HCT116 (cell line): ENCODE measurements at regions not wholly inside any gene's neighbourhood (a gene's known extent, or its start where the extent isn't known, plus 50 kb on each side); places are given as distances from the start of the nearest gene placed in this dataset.

Experiments
- ATAC-seq: fragments of 200-7000 bp; cut with Tn5 transposase; 2 replicates; pipeline ENCODE4 v1.9.1; 2020; ENCODE audit warnings: mild to moderate bottlenecking, moderate library complexity
- BruUV-seq: library from RNA; stranded (reverse); fragments of 400-500 nt; replicated peaks from 2 replicates; lab custom pipeline; 2021; lab: Mats Ljungman, UMichigan
- CTCF ChIA-PET: fragments of 300-600 bp; sonication (Branson Sonifier 250); formaldehyde crosslinking; loops from one replicate; lab custom pipeline; 2021; ENCODE audit warnings: antibody characterized with exemption; lab: Charles Lee
- POLR2A ChIA-PET: fragments of 300-600, 350-600 bp; sonication (Branson Sonifier 250); formaldehyde crosslinking; loops from one replicate; lab custom pipeline; 2021; ENCODE audit warnings: antibody characterized with exemption; lab: Charles Lee
- RAD21 ChIA-PET, 2 experiments: fragments of 300-600 bp; sonication (Branson Sonifier 250); formaldehyde crosslinking; loops; one replicate each; lab custom pipeline; 2023; ENCODE audit warnings: low total read pairs in 2 of 2; ENCODE audit not compliant: uncharacterized antibody in 2 of 2, unreplicated experiment in 2 of 2, low non-redundant PET in 1 of 2; lab: Charles Lee
- DNase-seq: peaks from one replicate; pipeline ENCODE4 v3.0.0-alpha.2; 2010; ENCODE audit warnings: low read depth, low spot score
- H2AFZ ChIP-seq: fragments of 200-600 bp; shearing (Covaris generic), sonication (generic); 2 replicates; pipeline ENCODE4 v1.6.1; 2017; ENCODE audit warnings: low read depth, mixed run types, mixed read lengths, antibody characterized with exemption, low read length; ENCODE audit not compliant: poor library complexity, severe bottlenecking
- H3K27ac ChIP-seq: 2 replicates; pipeline ENCODE4 v1.5.1; 2012; ENCODE audit warnings: low read depth, low read length
- H3K27me3 ChIP-seq: fragments of 200-600 bp; sonication (generic); 2 replicates; pipeline ENCODE4 v1.6.1; 2016; ENCODE audit warnings: mixed run types, low read length, mixed read lengths; ENCODE audit not compliant: insufficient read depth
- H3K36me3 ChIP-seq, 2 experiments: fragments of 200-500 bp in 1 of 2; fragments of 200-600 bp in 1 of 2; sonication (Bioruptor generic) in 1 of 2; sonication (generic) in 1 of 2; 2 replicates each; pipeline versions ENCODE4 v1.5.1 to v1.6.1; 2014 to 2016; ENCODE audit warnings: low read length in 2 of 2, inconsistent platforms in 1 of 2, mixed read lengths in 1 of 2, mixed run types in 1 of 2; ENCODE audit not compliant: insufficient read depth in 2 of 2, control insufficient read depth in 1 of 2
- H3K4me1 ChIP-seq, 2 experiments: fragments of 200-600 bp in 1 of 2; sonication (generic) in 1 of 2; 2 replicates each; pipeline versions ENCODE4 v1.5.1 to v1.6.1; 2012 to 2017; ENCODE audit warnings: low read length in 2 of 2, inconsistent platforms in 1 of 2, mild to moderate bottlenecking in 1 of 2, mixed read lengths in 1 of 2, mixed run types in 1 of 2, moderate library complexity in 1 of 2; ENCODE audit not compliant: insufficient read depth in 2 of 2, control insufficient read depth in 1 of 2
- H3K4me2 ChIP-seq: fragments of 200-600 bp; sonication (generic); 2 replicates; pipeline ENCODE4 v1.6.1; 2017; ENCODE audit warnings: mixed run types, low read length, mixed read lengths
- H3K4me3 ChIP-seq, 2 experiments: fragments of 200-600 bp in 1 of 2; sonication (generic) in 1 of 2; replicated peaks in 1 of 2; 2 replicates each; pipeline ENCODE4 v1.5.1; 2011 to 2016; ENCODE audit warnings: low read length in 2 of 2, control low read depth in 1 of 2, low read depth in 1 of 2, mild to moderate bottlenecking in 1 of 2, mixed read lengths in 1 of 2, mixed run types in 1 of 2
- H3K79me2 ChIP-seq: fragments of 200-600 bp; sonication (generic); 2 replicates; pipeline ENCODE4 v1.6.1; 2017; ENCODE audit warnings: mild to moderate bottlenecking, mixed run types, low read length, moderate library complexity, mixed read lengths; ENCODE audit not compliant: insufficient read depth
- H3K9ac ChIP-seq: fragments of 200-600 bp; sonication (generic); 2 replicates; pipeline ENCODE4 v1.6.1; 2016; ENCODE audit warnings: low read length, mixed read lengths
- H3K9me2 ChIP-seq: fragments of 200-600 bp; sonication (generic), shearing (Covaris generic); 2 replicates; pipeline ENCODE4 v1.6.1; 2017; ENCODE audit warnings: mixed run types, mild to moderate bottlenecking, moderate library complexity; ENCODE audit not compliant: insufficient read depth
- H3K9me3 ChIP-seq, 2 experiments: fragments of 200-500 bp in 1 of 2; fragments of 200-600 bp in 1 of 2; sonication (Bioruptor generic) in 1 of 2; sonication (generic) in 1 of 2; 2 replicates each; pipeline ENCODE4 v1.6.1; 2014 to 2017; ENCODE audit warnings: low read length in 2 of 2, mixed read lengths in 2 of 2, inconsistent platforms in 1 of 2, low read depth in 1 of 2, mild to moderate bottlenecking in 1 of 2, mixed run types in 1 of 2, moderate library complexity in 1 of 2; ENCODE audit not compliant: control insufficient read depth in 1 of 2, insufficient read depth in 1 of 2
- H4K20me1 ChIP-seq: fragments of 200-600 bp; sonication (generic), shearing (Covaris generic); 2 replicates; pipeline ENCODE4 v1.6.1; 2017; ENCODE audit warnings: mixed run types, mild to moderate bottlenecking, moderate library complexity; ENCODE audit not compliant: insufficient read depth
- CEBPB ChIP-seq: IDR thresholded peaks from 2 replicates; pipeline ENCODE4 v1.6.1; 2012; ENCODE audit warnings: low read depth
- ELF1 ChIP-seq: IDR thresholded peaks from 2 replicates; pipeline ENCODE4 v1.6.1; 2012; ENCODE audit warnings: low read depth, borderline replicate concordance
- EZH2 ChIP-seq: fragments of 200-600 bp; sonication (generic); IDR thresholded peaks from 2 replicates; pipeline ENCODE4 v1.6.1; 2017; ENCODE audit warnings: antibody characterized with exemption, mixed run types
- EZH2phosphoT487 ChIP-seq: fragments of 200-600 bp; IDR thresholded peaks from 2 replicates; pipeline ENCODE4 v1.6.1; 2018; ENCODE audit warnings: antibody characterized with exemption, borderline replicate concordance
- FOSL1 ChIP-seq: IDR thresholded peaks from 2 replicates; pipeline ENCODE4 v1.6.1; 2012; ENCODE audit warnings: low read depth
- JUND ChIP-seq: IDR thresholded peaks from 2 replicates; pipeline ENCODE4 v1.6.1; 2012
- POLR2A ChIP-seq: IDR thresholded peaks from 2 replicates; pipeline ENCODE4 v1.7.0; 2011; ENCODE audit warnings: borderline replicate concordance; ENCODE audit not compliant: insufficient read depth, insufficient read length; ENCODE audit errors: extremely low read depth
- SIN3A ChIP-seq: IDR thresholded peaks from 2 replicates; pipeline ENCODE4 v1.6.1; 2012; ENCODE audit warnings: low read depth
- SP1 ChIP-seq: IDR thresholded peaks from 2 replicates; pipeline ENCODE4 v1.6.1; 2012; ENCODE audit warnings: low read depth
- SRF ChIP-seq: IDR thresholded peaks from 2 replicates; pipeline ENCODE4 v1.6.1; 2012; ENCODE audit warnings: low read depth
- TCF7L2 ChIP-seq: IDR thresholded peaks from 2 replicates; pipeline ENCODE4 v1.7.0; 2011; ENCODE audit warnings: borderline replicate concordance, inconsistent platforms; ENCODE audit not compliant: insufficient read depth, insufficient read length; ENCODE audit errors: extremely low read depth
- intact Hi-C: fragments of 100-400 bp; cut with micrococcal nuclease; formaldehyde crosslinking; loops from 2 replicates; pipeline ENCODE4 v1.10.0; 2022
- TF ChIP-seq, protein P1 (sequence below): IDR thresholded peaks from 2 replicates; pipeline ENCODE4 v1.6.1; 2012
- TF ChIP-seq, protein P2 (sequence below): IDR thresholded peaks from 2 replicates; pipeline ENCODE4 v1.6.1; 2012; ENCODE audit warnings: low read depth

DNA sequence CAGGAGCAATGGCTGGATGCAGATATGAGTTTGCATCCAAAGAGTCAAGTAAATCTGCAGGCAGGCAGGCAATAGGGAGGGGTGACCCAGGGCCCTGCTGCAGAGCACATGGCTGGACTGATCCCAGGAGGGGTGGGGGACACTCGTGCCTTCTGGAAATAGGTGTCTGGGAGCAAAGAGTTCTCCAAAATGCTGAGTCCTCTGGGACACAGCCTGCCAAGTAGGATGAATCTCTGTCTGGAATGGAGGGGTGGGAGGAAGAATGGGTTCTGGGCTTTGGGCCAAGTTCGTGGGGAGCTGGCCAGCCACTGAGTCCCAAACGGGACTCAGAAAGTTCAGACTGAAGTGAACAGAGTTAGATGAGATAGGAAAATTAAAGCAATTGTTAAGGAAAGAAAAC lies 214.5 kb downstream of the MTHFS start:
- BruUV-seq: no TSS peak
- no peak for DNase-seq
- POLR2A ChIA-PET: no interaction called here

DNA sequence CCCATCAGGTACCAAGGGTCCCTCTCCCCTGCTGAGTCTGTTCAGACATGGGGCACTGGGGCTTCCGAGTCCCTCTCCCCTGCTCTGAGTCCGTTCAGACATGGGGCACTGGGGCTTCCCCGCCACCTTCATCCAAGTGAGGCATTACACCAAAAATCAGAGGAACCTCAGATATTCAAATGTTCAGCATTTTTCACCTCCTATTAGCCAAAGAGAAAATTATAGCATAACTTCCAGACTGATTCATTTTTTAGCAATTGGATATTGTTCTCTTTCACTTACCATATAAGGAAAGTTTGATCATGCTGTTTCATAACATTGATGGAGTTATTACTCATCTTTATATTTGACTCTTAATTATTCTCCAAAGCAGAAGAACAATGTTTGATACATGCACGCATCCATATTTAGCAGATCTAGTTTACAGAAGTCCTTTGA lies 213.9 kb downstream of the MTHFS start:
- H3K9me2 ChIP-seq: no peaks in the 10 kb centered on the region
- CTCF ChIA-PET: no interaction called here
- no peak overlapping the region for H3K27ac ChIP-seq
- H3K4me1 ChIP-seq: no peaks in the 10 kb centered on the region
- POLR2A ChIA-PET: no interaction called here
- H3K9ac ChIP-seq: no peak overlapping the region
- no peak overlapping the region for H2AFZ ChIP-seq
- no peaks in the 10 kb centered on the region for H3K9me3 ChIP-seq
- H3K79me2 ChIP-seq: no peaks in the 10 kb centered on the region
- intact Hi-C loops: no loop called here
- H3K4me2 ChIP-seq: no peak overlapping the region
- no peaks in the 10 kb centered on the region for H4K20me1 ChIP-seq
- ATAC-seq (no peak), DNase-seq (no peak)
- H3K4me3 ChIP-seq: no peak overlapping the region
- H3K27me3 ChIP-seq: peaks cover 21% of the 10 kb centered on the region
- H3K36me3 ChIP-seq: no peaks in the 10 kb centered on the region
- RAD21 ChIA-PET: no interaction called here
- no TSS peak for BruUV-seq
- TF ChIP-seq SRF: no peak
- TF ChIP-seq SP1: no peak
- no peak for TF ChIP-seq EZH2phosphoT487
- no peak for TF ChIP-seq POLR2A
- TF ChIP-seq, protein P1, sequence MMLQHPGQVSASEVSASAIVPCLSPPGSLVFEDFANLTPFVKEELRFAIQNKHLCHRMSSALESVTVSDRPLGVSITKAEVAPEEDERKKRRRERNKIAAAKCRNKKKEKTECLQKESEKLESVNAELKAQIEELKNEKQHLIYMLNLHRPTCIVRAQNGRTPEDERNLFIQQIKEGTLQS: no peak
- TF ChIP-seq EZH2: no peak
- TF ChIP-seq TCF7L2: no peak
- TF ChIP-seq ELF1: no peak
- TF ChIP-seq, protein P2, sequence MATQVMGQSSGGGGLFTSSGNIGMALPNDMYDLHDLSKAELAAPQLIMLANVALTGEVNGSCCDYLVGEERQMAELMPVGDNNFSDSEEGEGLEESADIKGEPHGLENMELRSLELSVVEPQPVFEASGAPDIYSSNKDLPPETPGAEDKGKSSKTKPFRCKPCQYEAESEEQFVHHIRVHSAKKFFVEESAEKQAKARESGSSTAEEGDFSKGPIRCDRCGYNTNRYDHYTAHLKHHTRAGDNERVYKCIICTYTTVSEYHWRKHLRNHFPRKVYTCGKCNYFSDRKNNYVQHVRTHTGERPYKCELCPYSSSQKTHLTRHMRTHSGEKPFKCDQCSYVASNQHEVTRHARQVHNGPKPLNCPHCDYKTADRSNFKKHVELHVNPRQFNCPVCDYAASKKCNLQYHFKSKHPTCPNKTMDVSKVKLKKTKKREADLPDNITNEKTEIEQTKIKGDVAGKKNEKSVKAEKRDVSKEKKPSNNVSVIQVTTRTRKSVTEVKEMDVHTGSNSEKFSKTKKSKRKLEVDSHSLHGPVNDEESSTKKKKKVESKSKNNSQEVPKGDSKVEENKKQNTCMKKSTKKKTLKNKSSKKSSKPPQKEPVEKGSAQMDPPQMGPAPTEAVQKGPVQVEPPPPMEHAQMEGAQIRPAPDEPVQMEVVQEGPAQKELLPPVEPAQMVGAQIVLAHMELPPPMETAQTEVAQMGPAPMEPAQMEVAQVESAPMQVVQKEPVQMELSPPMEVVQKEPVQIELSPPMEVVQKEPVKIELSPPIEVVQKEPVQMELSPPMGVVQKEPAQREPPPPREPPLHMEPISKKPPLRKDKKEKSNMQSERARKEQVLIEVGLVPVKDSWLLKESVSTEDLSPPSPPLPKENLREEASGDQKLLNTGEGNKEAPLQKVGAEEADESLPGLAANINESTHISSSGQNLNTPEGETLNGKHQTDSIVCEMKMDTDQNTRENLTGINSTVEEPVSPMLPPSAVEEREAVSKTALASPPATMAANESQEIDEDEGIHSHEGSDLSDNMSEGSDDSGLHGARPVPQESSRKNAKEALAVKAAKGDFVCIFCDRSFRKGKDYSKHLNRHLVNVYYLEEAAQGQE: no peak
- no peak for TF ChIP-seq CEBPB
- TF ChIP-seq FOSL1: no peak

More for the DNA sequence above, 214.5 kb downstream of the MTHFS start:
- TF ChIP-seq JUND: no peak
- no peak for TF ChIP-seq SIN3A
- TF ChIP-seq EZH2phosphoT487: no peak
- TF ChIP-seq, protein P2: no peak
- RAD21 ChIA-PET: no interaction called here
- no peak overlapping the region for H3K27ac ChIP-seq
- intact Hi-C loops: no loop called here
- H3K9me2 ChIP-seq: no peaks in the 10 kb centered on the region
- no peak overlapping the region for H2AFZ ChIP-seq
- no peak overlapping the region for H3K4me2 ChIP-seq
- no peak for ATAC-seq
- no peak overlapping the region for H3K4me3 ChIP-seq
- H3K9me3 ChIP-seq: no peaks in the 10 kb centered on the region
- H4K20me1 ChIP-seq: no peaks in the 10 kb centered on the region
- no peak overlapping the region for H3K9ac ChIP-seq
- CTCF ChIA-PET: no interaction called here
- peaks cover 18% of the 10 kb centered on the region for H3K27me3 ChIP-seq
- H3K79me2 ChIP-seq: no peaks in the 10 kb centered on the region
- H3K36me3 ChIP-seq: no peaks in the 10 kb centered on the region
- H3K4me1 ChIP-seq: no peaks in the 10 kb centered on the region
